GM19395 (cell line): ENCODE measurements at regions not wholly inside any gene's neighbourhood (a gene's known extent, or its start where the extent isn't known, plus 50 kb on each side); places are given as distances from the start of the nearest gene placed in this dataset.
A peak's percentile ranks its signal among the peaks of the same experiment; 100 is the strongest.
"Not testable (repeated sequence)": the region's sequence is repeated elsewhere in the genome, so short reads cannot be mapped to it uniquely, and the experiment has no call there.

ENCODE experiments used
- ATAC-seq: cut with Tn5 transposase; IDR thresholded peaks from one replicate; pipeline ENCODE4 v1.9.1; 2021; ENCODE audit warnings: mild to moderate bottlenecking, moderate library complexity; ENCODE audit not compliant: unreplicated experiment

GRCh38 chr18:60209042-60209441 is 163.5 kb downstream of the MC4R start:
- no peak for ATAC-seq

DNA sequence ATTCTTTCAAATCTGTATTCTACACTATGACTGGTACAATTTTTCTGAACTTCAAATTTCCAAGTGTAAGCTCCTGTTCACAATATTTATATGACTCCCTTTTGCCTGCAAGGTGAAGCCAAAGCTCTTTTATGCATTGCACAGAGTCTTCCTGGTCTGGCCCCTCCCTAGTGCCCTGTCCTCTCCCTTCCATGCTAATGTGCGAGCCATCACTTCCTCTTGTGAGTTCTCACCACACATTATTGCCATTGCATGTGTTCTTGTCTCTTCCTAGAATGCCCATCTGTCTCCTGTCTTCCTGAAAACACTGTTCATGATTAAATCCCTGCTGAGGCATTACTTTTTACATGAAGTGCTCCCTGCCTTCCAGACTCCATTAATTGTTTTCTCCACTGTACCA is 169.9 kb downstream of the MC4R start:
- no peak for ATAC-seq

- ATAC-seq = no peak
Observed at GRCh38 chr18:60200558-60200957, 172.0 kb downstream of the MC4R start.

DNA sequence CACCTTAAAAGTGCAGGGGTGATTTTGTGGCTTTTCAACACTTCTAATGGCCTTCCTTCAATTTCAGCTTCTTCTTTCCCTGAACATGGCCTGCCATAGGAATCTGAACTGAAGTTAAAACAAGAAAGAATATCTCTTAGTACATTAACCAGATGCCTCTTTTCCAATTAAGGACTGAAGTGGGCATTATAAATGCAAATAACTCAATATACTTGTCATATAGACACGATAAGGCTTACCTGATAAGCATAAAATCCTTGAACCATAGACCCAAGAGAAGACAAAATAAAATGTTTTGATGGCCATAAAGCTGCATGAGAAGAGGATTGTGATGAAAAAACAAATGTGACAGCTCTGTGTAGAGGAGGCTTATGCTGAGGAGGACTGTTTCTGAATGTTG is 173.1 kb downstream of the MC4R start:
- ATAC-seq = no peak

GRCh38 chr18:60197671-60198462 is 174.7 kb downstream of the MC4R start:
- ATAC-seq = no peak

GRCh38 chr18:60196836-60197606 is 175.6 kb downstream of the MC4R start:
- no peak for ATAC-seq

DNA sequence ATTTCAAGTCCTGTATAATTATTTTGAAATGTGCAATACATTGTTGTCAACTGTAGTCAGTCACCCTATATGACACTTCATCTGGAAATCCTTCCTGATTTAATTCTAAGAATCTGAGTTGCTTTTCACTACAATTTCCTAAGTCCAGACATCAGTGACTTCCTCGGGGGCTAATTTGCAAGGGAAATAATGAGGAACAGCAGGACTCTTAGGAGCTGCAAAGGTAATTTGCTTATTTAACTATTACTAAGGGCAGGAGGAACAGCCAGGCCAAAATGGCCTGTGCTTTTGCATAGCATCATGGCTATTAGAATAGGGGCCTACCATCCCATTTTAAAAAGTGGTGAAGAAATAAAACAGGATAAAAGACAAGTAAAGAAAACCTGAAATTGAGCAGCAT is 178.8 kb downstream of the MC4R start:
- ATAC-seq = no peak

DNA sequence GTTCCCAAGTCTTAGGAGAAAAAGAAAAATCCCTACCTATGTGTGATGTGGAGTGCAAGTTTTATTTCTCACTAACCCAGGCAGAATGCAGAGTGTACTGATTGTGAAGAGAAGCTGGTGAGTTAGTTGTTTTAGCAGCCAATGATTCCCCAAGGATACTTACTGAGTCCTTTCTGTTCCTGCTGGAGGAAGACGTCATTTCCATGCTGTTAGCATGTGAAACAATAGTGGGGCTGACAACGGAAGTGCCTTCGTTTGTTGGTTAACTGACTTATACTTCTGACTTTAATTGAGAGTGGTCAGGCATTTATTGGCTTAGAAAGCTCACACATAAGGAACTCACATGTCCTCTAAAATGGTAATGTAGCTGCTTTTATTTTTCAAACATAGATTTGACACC is 180.6 kb downstream of the MC4R start:
- no peak for ATAC-seq

GRCh38 chr18:60189856-60190255 is 182.7 kb downstream of the MC4R start:
- no peak for ATAC-seq

DNA sequence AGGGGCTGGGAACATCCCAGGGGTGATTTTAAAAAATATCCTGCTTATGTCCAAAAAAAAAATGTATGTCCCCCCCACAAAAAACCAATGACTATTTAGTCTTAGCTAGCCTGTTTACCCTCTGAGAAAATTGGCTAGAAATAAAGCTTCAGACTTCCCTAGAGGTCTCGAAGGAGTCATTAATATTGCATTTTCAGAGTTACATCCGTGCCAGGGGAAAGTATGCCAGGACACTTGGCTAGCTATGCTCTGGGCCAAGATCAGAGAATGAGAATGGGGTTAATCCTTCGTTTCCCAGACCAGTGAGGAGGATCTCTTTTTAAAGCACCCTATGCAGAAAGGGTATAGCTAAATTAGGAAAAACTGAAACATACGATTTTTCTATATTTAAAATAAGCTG is 183.6 kb downstream of the MC4R start:
- no peak for ATAC-seq

DNA sequence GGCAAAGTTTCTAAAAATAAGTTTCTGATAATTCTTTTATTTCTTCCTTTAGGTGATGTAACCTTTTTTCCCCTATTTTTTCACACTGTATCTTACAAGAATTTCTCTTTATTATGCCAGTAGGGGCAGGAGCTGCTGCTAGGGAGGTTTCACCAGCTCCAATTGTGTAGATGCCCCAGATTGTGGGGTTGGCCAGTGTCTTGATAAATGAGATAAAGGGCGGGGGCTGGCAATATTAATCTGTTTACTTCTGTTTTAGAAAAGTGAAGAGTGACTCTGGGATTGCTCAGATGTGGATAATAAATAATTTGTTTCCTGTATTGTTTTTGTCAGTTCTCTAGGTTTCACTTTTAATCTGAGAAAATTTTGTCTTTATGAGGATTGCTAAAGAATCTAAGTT is 190.4 kb downstream of the MC4R start:
- ATAC-seq = no peak

- no peak for ATAC-seq
Observed at GRCh38 chr18:60180671-60181070, 191.9 kb downstream of the MC4R start.

- not testable (repeated sequence) for ATAC-seq
Observed at GRCh38 chr18:60178224-60178623, 194.4 kb downstream of the MC4R start.

DNA sequence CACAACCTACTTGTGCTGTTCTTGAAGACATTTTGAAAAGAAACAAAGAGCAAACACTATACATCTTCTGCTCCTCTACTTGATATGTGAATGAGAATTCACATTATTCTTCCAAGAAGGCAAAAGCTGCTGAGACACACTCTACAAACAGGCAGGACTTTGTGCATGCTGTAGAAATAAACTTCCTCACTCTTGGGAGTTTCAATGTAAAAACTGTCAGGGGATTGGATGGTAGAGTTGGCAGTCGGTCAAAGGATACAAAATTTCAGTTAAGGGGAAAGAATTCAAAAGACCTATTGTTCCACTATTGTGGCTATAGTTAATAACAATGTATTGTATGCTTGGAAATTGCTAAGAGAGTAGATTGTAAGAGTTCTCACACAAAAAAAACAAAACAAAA is 196.3 kb downstream of the MC4R start:
- ATAC-seq = no peak

GRCh38 chr18:60174832-60175231 is 197.7 kb downstream of the MC4R start:
- ATAC-seq = no peak

DNA sequence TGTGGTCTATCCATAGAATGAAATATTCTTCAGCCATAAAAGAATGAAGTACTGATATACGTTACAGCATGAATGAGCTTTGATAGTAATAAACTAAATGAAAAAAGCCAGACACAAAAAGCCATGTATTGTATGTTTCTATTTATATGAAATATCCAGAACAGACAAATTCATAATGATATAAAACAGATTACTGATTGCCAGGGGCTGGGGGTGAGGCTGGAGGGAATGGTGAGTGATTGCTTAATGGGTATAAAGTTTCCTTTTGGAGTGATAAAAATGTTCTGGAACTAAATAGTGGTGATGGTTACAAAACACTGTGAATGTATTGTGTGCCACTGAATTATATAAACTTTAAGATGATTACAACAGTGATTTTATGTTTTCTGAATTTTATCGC is 200.5 kb downstream of the MC4R start:
- ATAC-seq = no peak

- ATAC-seq = peak; percentile 76
Observed at GRCh38 chr18:60163622-60164021, 209.0 kb downstream of the MC4R start.

DNA sequence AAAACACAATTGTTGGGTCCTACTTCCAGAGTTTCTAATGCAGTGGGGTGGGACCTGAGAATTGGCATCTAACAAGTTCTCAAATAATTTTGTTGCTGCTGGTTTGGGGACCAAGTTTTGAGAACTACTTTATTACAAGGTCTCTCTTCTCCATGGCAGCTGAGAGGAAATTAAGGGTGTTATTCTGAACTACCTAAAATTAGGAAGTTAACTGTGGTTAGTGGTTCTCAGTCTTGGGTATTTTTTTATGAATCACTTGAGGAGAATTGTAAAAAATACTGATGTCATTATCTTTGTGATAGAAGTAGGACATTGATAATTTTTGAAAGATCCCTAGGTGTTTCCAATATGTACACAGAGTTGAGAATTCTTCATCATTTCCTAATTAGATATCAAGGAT is 210.2 kb downstream of the MC4R start:
- ATAC-seq = no peak

DNA sequence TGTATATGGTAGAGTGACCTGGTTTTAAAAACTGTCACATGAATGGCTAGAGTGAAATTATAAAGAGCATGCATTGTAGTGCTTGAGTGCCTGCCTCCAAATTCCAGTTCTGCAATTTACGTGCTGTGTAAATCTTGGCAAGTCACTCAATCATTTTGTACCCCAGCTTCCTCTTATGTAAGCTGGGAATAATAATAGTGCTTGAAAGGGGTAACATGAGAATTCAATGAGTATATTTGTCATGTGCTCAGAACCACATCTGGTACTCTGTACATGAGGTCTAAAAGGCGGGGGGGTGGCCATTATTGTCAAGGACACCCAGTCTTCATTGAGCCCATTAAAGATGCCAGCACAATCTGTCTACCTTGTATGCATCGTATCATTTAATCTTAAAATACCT is 214.8 kb downstream of the MC4R start:
- ATAC-seq = no peak

GRCh38 chr18:60153376-60153775 is 219.2 kb downstream of the MC4R start:
- no peak for ATAC-seq

DNA sequence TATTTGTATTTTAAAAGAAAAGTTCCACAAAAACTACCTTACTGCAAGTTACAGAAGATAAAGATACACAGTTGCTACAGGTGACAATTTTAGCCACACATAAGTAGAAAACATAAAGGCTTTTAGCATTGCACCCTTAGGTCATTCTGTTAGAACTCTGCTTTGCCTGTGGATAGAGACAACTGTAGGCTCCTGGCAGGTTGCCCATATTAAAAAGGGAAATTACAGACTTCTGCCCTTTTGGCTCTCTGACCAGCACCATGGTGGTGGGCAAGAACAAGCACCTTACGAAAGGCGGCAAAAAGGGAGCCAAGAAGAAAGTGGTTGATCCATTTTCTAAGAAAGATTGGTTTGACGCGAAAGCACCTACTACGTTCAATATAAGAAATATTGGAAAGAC is 223.3 kb downstream of the MC4R start:
- no peak for ATAC-seq

DNA sequence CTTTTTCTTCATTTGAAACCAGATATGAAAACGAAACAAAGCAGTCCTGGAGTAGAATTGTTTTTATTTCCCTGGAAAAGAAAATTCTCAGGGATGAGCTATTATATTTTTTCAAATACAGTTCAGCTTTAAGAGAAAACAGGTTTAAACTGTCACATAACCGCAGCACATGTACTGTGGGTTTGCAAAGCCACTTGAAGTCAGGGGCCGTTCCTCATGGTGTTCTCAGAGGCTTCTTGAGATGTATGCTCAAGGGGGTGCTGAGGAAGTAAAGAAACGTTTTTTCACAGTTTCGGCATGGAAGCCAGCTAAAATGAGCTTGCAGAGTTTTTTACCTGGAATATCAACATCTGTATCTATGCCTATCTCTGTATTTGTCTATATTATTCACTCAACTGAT is 225.3 kb downstream of the MC4R start:
- ATAC-seq = no peak
